NCI-H2227 (cell line): ENCODE measurements at regions not wholly inside any gene's neighbourhood (a gene's known extent, or its start where the extent isn't known, plus 50 kb on each side); places are given as distances from the start of the nearest gene placed in this dataset.

Experiments
- DNase-seq: peaks from one replicate; lab custom pipeline; 2025; ENCODE audit not compliant: unreplicated experiment; lab: John Stamatoyannopoulos, UW

GRCh38 chr4:17296921-17297890 lies 214.7 kb downstream of the QDPR start:
- DNase-seq: no peak

GRCh38 chr4:17293901-17294300 lies 218.0 kb downstream of the QDPR start:
- no peak for DNase-seq

GRCh38 chr4:17288151-17288550 lies 223.7 kb downstream of the QDPR start:
- DNase-seq: no peak

GRCh38 chr4:17286752-17287460 lies 225.0 kb downstream of the QDPR start:
- DNase-seq: no peak

GRCh38 chr4:17285747-17286146 lies 226.1 kb downstream of the QDPR start:
- no peak for DNase-seq

GRCh38 chr4:17284323-17285175 lies 227.3 kb downstream of the QDPR start:
- no peak for DNase-seq

- DNase-seq: no peak
Measured at GRCh38 chr4:17283832-17284231, 228.1 kb downstream of the QDPR start.

- no peak for DNase-seq
Measured at GRCh38 chr4:17283251-17283650, 228.6 kb downstream of the QDPR start.

GRCh38 chr4:17280261-17281018 lies 231.4 kb downstream of the QDPR start:
- DNase-seq: no peak

GRCh38 chr4:17276776-17277175 lies 235.1 kb downstream of the QDPR start:
- no peak for DNase-seq

- DNase-seq: no peak
Measured at GRCh38 chr4:17275836-17276235, 236.1 kb downstream of the QDPR start.

- no peak for DNase-seq
Measured at GRCh38 chr4:17273047-17273446, 238.8 kb downstream of the QDPR start.

GRCh38 chr4:17272154-17272553 lies 239.7 kb downstream of the QDPR start:
- DNase-seq: no peak

- DNase-seq: no peak
Measured at GRCh38 chr4:17265653-17266052, 246.2 kb downstream of the QDPR start.

- no peak for DNase-seq
Measured at GRCh38 chr4:17265139-17265538, 246.8 kb downstream of the QDPR start.

GRCh38 chr4:17260166-17260907 lies 251.6 kb downstream of the QDPR start:
- no peak for DNase-seq

- no peak for DNase-seq
Measured at GRCh38 chr4:17258106-17258505, 253.8 kb downstream of the QDPR start.

GRCh38 chr4:17252131-17252530 lies 259.8 kb downstream of the QDPR start:
- no peak for DNase-seq

- DNase-seq: no peak
Measured at GRCh38 chr4:17251101-17251500, 260.8 kb downstream of the QDPR start.

- DNase-seq: no peak
Measured at GRCh38 chr4:17250591-17250990, 261.3 kb downstream of the QDPR start.
